ENCODE measurements at regions not wholly inside any gene's neighbourhood (a gene's known extent, or its start where the extent isn't known, plus 50 kb on each side); places are given as distances from the start of the nearest gene placed in this dataset.

- Histone ChIP-seq H3K4me1 (ENCODE audit: control insufficient read depth, insufficient read depth, low read length) (no peaks in the 10 kb centered on the region), H3K9ac (ENCODE audit: extremely low read depth, low read length, poor library complexity, severe bottlenecking) (no peak overlapping the region), H3K27ac (ENCODE audit: low read depth, low read length) (no peak overlapping the region), H3K4me3 (ENCODE audit: low read length) (no peak overlapping the region), H3K9me3 (ENCODE audit: control insufficient read depth, low read length) (no peaks in the 10 kb centered on the region), H3K27me3 (ENCODE audit: control insufficient read depth, insufficient read depth, low read length, poor library complexity, severe bottlenecking) (peaks cover 18% of the 10 kb centered on the region), H3K36me3 (ENCODE audit: control insufficient read depth, insufficient read depth, low read length) (no peaks in the 10 kb centered on the region)
- DNase-seq = no peak
- Mint-ChIP-seq H3K4me3 (no peak overlapping the region), H3K27me3 (ENCODE audit: insufficient read depth) (peaks cover 14% of the 10 kb centered on the region), H3K27ac (no peak overlapping the region), H3K36me3 (ENCODE audit: low read depth) (no peaks in the 10 kb centered on the region), H3K9me3 (peaks cover 6% of the 10 kb centered on the region), H3K4me1 (no peaks in the 10 kb centered on the region)
- WGBS, 2 experiments (ENCODE audit: insufficient coverage in 1 of 2, insufficient read length in 1 of 2) = 92 to 96% methylated on average over 2 of the region's 2 CpGs
- TF ChIP-seq CTCF (conservative IDR thresholded peaks at IDR 0.05) = no peak
These were observed 309.1 kb downstream of the TLL1 start for GRCh38 chr4:166182145-166182544.

DNA sequence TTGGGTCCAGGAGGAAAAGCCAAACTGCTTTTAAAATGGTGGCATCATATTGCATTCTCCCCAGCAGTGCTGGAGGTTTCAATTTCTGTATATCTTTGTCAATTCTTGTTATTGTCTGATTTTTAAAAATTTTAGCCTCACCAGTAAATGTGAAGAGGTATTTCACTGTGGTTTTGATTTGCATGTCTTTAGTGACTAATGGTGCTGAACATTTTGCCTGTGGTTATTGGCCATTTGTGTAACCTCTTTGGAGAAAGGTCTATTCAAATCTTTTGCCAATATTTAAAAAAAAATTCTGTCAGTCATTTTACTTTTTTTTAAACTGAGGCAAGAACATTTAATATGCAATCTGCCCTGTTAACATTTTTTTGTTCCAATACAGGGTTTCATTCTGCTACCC lies 322.1 kb downstream of the TLL1 start:
- H3K27ac Mint-ChIP-seq = no peak overlapping the region
- H3K27ac ChIP-seq (ENCODE audit: low read depth, low read length) = no peak overlapping the region
- H3K27me3 Mint-ChIP-seq (ENCODE audit: insufficient read depth) = peaks cover 4% of the 10 kb centered on the region
- H3K9ac ChIP-seq (ENCODE audit: extremely low read depth, low read length, poor library complexity, severe bottlenecking) = no peak overlapping the region
- H3K9me3 Mint-ChIP-seq = no peaks in the 10 kb centered on the region
- no peaks in the 10 kb centered on the region for H3K4me1 ChIP-seq (ENCODE audit: control insufficient read depth, insufficient read depth, low read length)
- no peak for TF ChIP-seq CTCF (conservative IDR thresholded peaks at IDR 0.05)
- H3K36me3 Mint-ChIP-seq (ENCODE audit: low read depth) = no peaks in the 10 kb centered on the region
- H3K4me3 ChIP-seq (ENCODE audit: low read length) = no peak overlapping the region
- no peaks in the 10 kb centered on the region for H3K27me3 ChIP-seq (ENCODE audit: control insufficient read depth, insufficient read depth, low read length, poor library complexity, severe bottlenecking)
- H3K36me3 ChIP-seq (ENCODE audit: control insufficient read depth, insufficient read depth, low read length) = no peaks in the 10 kb centered on the region
- no peak for DNase-seq
- peaks cover 3% of the 10 kb centered on the region for H3K4me1 Mint-ChIP-seq
- no peaks in the 10 kb centered on the region for H3K9me3 ChIP-seq (ENCODE audit: control insufficient read depth, low read length)
- no peak overlapping the region for H3K4me3 Mint-ChIP-seq

- H3K27ac ChIP-seq (ENCODE audit: low read depth, low read length) = no peak overlapping the region
- H3K4me3 ChIP-seq (ENCODE audit: low read length) = no peak overlapping the region
- H3K27me3 ChIP-seq (ENCODE audit: control insufficient read depth, insufficient read depth, low read length, poor library complexity, severe bottlenecking) = no peaks in the 10 kb centered on the region
- no peak overlapping the region for H3K4me3 Mint-ChIP-seq
- no peak for TF ChIP-seq CTCF (conservative IDR thresholded peaks at IDR 0.05)
- no peaks in the 10 kb centered on the region for H3K36me3 Mint-ChIP-seq (ENCODE audit: low read depth)
- no peaks in the 10 kb centered on the region for H3K9me3 Mint-ChIP-seq
- no peaks in the 10 kb centered on the region for H3K9me3 ChIP-seq (ENCODE audit: control insufficient read depth, low read length)
- no peaks in the 10 kb centered on the region for H3K4me1 ChIP-seq (ENCODE audit: control insufficient read depth, insufficient read depth, low read length)
- H3K4me1 Mint-ChIP-seq = peaks cover 3% of the 10 kb centered on the region
- no peak for DNase-seq
- no peaks in the 10 kb centered on the region for H3K36me3 ChIP-seq (ENCODE audit: control insufficient read depth, insufficient read depth, low read length)
- 92 to 98% methylated on average over 2 to 3 of the region's 3 CpGs for WGBS, 2 experiments (ENCODE audit: insufficient coverage in 1 of 2, insufficient read length in 1 of 2)
- H3K27me3 Mint-ChIP-seq (ENCODE audit: insufficient read depth) = no peaks in the 10 kb centered on the region
- no peak overlapping the region for H3K27ac Mint-ChIP-seq
- no peak overlapping the region for H3K9ac ChIP-seq (ENCODE audit: extremely low read depth, low read length, poor library complexity, severe bottlenecking)
These were observed 324.1 kb downstream of the TLL1 start for GRCh38 chr4:166197166-166197565.

Measured in endodermal cell (in vitro differentiated cells).